Osteocyte (in vitro differentiated cells): ENCODE measurements at regions not wholly inside any gene's neighbourhood (a gene's known extent, or its start where the extent isn't known, plus 50 kb on each side); places are given as distances from the start of the nearest gene placed in this dataset.
"Not testable (repeated sequence)": the region's sequence is repeated elsewhere in the genome, so short reads cannot be mapped to it uniquely, and the experiment has no call there.

ENCODE experiments used
- DNase-seq: peaks from one replicate; pipeline ENCODE4 v3.0.0; 2021; ENCODE audit warnings: mixed read lengths; ENCODE audit not compliant: unreplicated experiment; ENCODE audit errors: extremely low spot score
- H3K27ac Mint-ChIP-seq: one replicate; pipeline ENCODE4 v1.8.0; 2021; ENCODE audit warnings: mild to moderate bottlenecking, mixed read lengths; ENCODE audit not compliant: unreplicated experiment
- H3K27me3 Mint-ChIP-seq: one replicate; pipeline ENCODE4 v1.8.0; 2021; ENCODE audit warnings: mixed read lengths; ENCODE audit not compliant: unreplicated experiment
- H3K36me3 Mint-ChIP-seq: one replicate; pipeline ENCODE4 v1.8.0; 2021; ENCODE audit warnings: mixed read lengths; ENCODE audit not compliant: unreplicated experiment
- H3K4me1 Mint-ChIP-seq: one replicate; pipeline ENCODE4 v1.8.0; 2021; ENCODE audit warnings: mixed read lengths; ENCODE audit not compliant: unreplicated experiment
- H3K4me3 Mint-ChIP-seq: one replicate; pipeline ENCODE4 v1.8.0; 2021; ENCODE audit warnings: mild to moderate bottlenecking, moderate library complexity, mixed read lengths; ENCODE audit not compliant: unreplicated experiment
- H3K9me3 Mint-ChIP-seq: one replicate; pipeline ENCODE4 v1.8.0; 2021; ENCODE audit warnings: mixed read lengths; ENCODE audit not compliant: unreplicated experiment
- TF ChIP-seq, protein P1 (sequence below): fragments of 200-600 bp; sonication (generic); IDR thresholded peaks from 2 replicates; pipeline ENCODE4 v1.5.0; 2021; ENCODE audit warnings: antibody characterized with exemption, mild to moderate bottlenecking, moderate library complexity

DNA sequence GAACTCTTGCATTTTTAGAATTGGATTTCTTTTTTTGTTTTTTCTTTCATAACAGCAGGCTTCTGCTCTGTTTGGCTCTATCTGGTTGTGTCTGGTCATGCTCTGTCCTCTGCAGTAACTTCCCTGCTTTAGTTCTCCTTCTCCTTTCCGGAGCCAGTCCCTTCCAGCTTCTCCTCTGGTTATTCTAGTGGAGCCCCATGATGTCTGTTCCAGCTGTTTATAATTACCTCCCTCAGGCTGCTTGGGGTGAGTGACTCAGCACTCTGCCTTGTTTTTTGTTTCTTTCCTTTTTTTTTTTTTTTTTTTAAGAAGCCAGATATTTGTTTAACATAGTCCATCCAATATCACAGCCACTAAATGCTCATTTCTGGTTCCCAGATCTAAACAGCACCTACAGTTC is 409.6 kb downstream of the MAFB start:
- no peaks in the 10 kb centered on the region for H3K27me3 Mint-ChIP-seq
- H3K36me3 Mint-ChIP-seq: no peaks in the 10 kb centered on the region
- H3K27ac Mint-ChIP-seq: peak overlapping the region; percentile 81
- TF ChIP-seq, protein P1, sequence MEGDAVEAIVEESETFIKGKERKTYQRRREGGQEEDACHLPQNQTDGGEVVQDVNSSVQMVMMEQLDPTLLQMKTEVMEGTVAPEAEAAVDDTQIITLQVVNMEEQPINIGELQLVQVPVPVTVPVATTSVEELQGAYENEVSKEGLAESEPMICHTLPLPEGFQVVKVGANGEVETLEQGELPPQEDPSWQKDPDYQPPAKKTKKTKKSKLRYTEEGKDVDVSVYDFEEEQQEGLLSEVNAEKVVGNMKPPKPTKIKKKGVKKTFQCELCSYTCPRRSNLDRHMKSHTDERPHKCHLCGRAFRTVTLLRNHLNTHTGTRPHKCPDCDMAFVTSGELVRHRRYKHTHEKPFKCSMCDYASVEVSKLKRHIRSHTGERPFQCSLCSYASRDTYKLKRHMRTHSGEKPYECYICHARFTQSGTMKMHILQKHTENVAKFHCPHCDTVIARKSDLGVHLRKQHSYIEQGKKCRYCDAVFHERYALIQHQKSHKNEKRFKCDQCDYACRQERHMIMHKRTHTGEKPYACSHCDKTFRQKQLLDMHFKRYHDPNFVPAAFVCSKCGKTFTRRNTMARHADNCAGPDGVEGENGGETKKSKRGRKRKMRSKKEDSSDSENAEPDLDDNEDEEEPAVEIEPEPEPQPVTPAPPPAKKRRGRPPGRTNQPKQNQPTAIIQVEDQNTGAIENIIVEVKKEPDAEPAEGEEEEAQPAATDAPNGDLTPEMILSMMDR: no peak
- peaks cover 57% of the 10 kb centered on the region for H3K4me1 Mint-ChIP-seq
- no peak overlapping the region for H3K4me3 Mint-ChIP-seq
- peaks cover 4% of the 10 kb centered on the region for H3K9me3 Mint-ChIP-seq
- DNase-seq: no peak

- DNase-seq: no peak
- peaks cover 57% of the 10 kb centered on the region for H3K4me1 Mint-ChIP-seq
- no peak overlapping the region for H3K4me3 Mint-ChIP-seq
- peaks cover 4% of the 10 kb centered on the region for H3K9me3 Mint-ChIP-seq
- TF ChIP-seq, protein P1: no peak
- no peaks in the 10 kb centered on the region for H3K27me3 Mint-ChIP-seq
- peak overlapping the region; percentile 81 for H3K27ac Mint-ChIP-seq
- no peaks in the 10 kb centered on the region for H3K36me3 Mint-ChIP-seq
Observed at GRCh38 chr20:40278673-40279072, 410.4 kb downstream of the MAFB start.

DNA sequence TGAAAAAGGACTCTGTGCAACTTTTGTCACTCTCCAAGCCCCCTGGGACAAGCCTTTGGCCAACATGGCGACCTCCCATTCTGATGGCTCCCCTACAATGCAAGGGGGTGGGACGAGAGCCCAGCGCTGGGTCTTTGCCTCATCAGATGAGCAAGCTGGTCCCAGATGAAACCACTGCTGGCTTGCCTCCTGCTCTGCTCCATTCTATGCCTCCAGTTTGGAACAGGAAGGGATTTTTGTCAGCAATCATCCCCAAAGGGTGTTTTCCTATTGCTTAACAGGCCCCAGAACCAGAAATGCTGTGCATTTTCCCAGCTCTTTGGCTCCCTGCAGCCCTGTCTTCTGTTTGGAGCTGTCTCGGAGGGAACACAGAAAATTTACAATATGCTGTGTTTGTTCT is 412.7 kb downstream of the MAFB start:
- Mint-ChIP-seq H3K27ac (no peak overlapping the region), H3K36me3 (no peaks in the 10 kb centered on the region), H3K9me3 (no peaks in the 10 kb centered on the region), H3K27me3 (no peaks in the 10 kb centered on the region), H3K4me3 (no peak overlapping the region), H3K4me1 (peaks cover 51% of the 10 kb centered on the region)
- DNase-seq: no peak
- TF ChIP-seq, protein P1: no peak

DNA sequence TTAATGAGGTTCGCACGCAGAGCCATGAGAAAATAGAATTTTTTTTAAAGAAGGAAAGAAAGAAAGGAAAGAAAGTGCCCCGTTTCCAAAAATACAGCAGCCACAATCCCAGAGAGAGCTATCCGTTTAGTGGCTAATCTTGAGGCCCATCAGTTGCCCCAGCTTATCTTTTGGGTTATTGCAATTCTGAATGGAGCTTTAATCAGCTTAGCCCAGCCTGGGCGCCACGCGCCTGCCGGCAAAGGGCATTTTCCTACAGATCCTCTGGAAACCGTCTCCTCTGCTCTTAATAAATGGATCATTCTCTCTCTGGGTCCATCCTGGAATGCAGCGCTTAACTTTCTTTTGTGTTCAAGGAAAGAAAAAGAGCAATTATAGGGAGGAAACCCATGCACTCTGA is 413.3 kb downstream of the MAFB start:
- H3K9me3 Mint-ChIP-seq: no peaks in the 10 kb centered on the region
- peaks cover 51% of the 10 kb centered on the region for H3K4me1 Mint-ChIP-seq
- H3K36me3 Mint-ChIP-seq: no peaks in the 10 kb centered on the region
- DNase-seq: no peak
- no peak overlapping the region for H3K27ac Mint-ChIP-seq
- H3K4me3 Mint-ChIP-seq: no peak overlapping the region
- TF ChIP-seq, protein P1: no peak
- H3K27me3 Mint-ChIP-seq: peaks cover 4% of the 10 kb centered on the region

DNA sequence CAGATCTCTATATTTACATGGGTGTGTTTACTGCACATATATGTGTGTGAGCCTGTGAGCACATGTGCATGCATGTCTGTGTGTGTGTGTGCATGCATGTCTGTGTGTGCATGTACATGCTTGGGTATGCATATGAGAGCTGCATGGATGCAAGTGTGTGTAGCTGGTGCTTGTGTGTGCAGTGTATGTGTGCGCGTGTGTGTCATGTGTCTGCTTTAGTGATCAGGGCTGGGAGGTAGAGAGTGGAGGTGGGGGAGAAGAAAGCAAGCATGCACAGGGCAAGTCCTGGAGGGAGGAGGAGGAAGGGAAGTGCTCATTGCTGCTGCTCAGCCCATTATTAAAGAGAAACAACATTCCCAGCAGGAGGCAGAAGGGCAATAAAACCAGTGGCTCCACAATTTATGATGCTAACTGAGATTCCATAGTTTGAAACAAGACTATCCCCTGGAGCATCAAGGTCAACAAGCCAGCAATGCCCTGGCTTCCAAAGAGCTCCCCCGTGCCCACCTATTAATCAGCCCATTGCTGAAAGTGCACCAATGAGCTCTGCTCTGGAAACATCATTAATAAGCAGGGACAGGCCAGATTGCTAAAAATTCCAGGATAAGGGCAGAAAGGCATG is 414.0 kb downstream of the MAFB start:
- H3K9me3 Mint-ChIP-seq: no peaks in the 10 kb centered on the region
- H3K36me3 Mint-ChIP-seq: no peaks in the 10 kb centered on the region
- TF ChIP-seq, protein P1: no peak
- peaks cover 44% of the 10 kb centered on the region for H3K4me1 Mint-ChIP-seq
- no peak for DNase-seq
- no peak overlapping the region for H3K4me3 Mint-ChIP-seq
- H3K27ac Mint-ChIP-seq: no peak overlapping the region
- peaks cover 7% of the 10 kb centered on the region for H3K27me3 Mint-ChIP-seq

GRCh38 chr20:40269274-40269673 is 419.8 kb downstream of the MAFB start:
- H3K27ac Mint-ChIP-seq, H3K4me1 Mint-ChIP-seq, H3K4me3 Mint-ChIP-seq, DNase-seq, H3K36me3 Mint-ChIP-seq, H3K9me3 Mint-ChIP-seq: not testable (repeated sequence)
- peaks cover 12% of the 10 kb centered on the region for H3K27me3 Mint-ChIP-seq
